ENCODE measurements at regions not wholly inside any gene's neighbourhood (a gene's known extent, or its start where the extent isn't known, plus 50 kb on each side); places are given as distances from the start of the nearest gene placed in this dataset.

- H3K9me3 ChIP-seq (ENCODE audit: control insufficient read depth in 2 of 3, insufficient read depth in 1 of 3, low read length in 3 of 3): peaks cover 0 to 3% (median 0%) of the 10 kb centered on the region in 3 donors
- H3K9ac ChIP-seq (ENCODE audit: low read length in 3 of 3): no peak overlapping the region
- FAIRE-seq: no peak
- H3K36me3 ChIP-seq (ENCODE audit: control insufficient read depth in 2 of 3, insufficient read depth in 3 of 3, low read length in 3 of 3): no peaks in the 10 kb centered on the region
- no peaks in the 10 kb centered on the region for H3K27me3 ChIP-seq (ENCODE audit: control insufficient read depth, insufficient read depth, low read length)
- no peak overlapping the region for H3K4me3 ChIP-seq (ENCODE audit: low read length in 3 of 3)
- TF ChIP-seq CTCF (IDR thresholded peaks at IDR 0.05; ENCODE audit: borderline replicate concordance, extremely low read depth, insufficient read depth): no peak
- no peak for DNase-seq
- intact Hi-C loops (cut with DNase I): no loop called here
- no peaks in the 10 kb centered on the region for H3K4me1 ChIP-seq (ENCODE audit: control insufficient read depth in 2 of 3, insufficient read depth in 2 of 3, low read depth in 1 of 3, low read length in 3 of 3)
- no peak overlapping the region for H3K27ac ChIP-seq (ENCODE audit: low read depth in 2 of 2, low read length in 2 of 2)
Observed at GRCh38 chr16:54503011-54503855, 216.6 kb upstream of the IRX3 start.

DNA sequence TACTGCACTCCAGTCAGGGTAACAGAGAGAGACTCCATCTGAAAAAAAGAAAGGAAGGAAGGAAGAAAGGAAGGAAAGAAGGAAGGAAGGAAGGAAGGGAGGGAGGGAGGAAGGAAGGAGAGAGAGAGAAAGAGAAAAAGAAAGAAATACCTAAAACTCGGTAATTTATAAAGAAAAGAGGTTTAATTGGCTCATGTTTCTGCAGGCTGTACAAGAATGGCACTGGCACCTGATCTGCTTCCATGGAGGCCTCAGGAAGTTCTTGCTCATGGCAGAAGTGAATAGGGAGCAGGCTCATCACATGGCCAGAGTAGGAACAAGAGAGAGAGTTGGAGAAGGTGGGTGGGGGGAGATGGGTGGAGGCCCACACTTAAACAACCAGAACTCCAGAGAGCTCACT lies 215.2 kb upstream of the IRX3 start:
- H3K4me3 ChIP-seq (ENCODE audit: low read length in 3 of 3): no peak overlapping the region
- peaks cover 0 to 4% (median 0%) of the 10 kb centered on the region in 3 donors for H3K9me3 ChIP-seq (ENCODE audit: control insufficient read depth in 2 of 3, insufficient read depth in 1 of 3, low read length in 3 of 3)
- H3K4me1 ChIP-seq (ENCODE audit: control insufficient read depth in 2 of 3, insufficient read depth in 2 of 3, low read depth in 1 of 3, low read length in 3 of 3): no peaks in the 10 kb centered on the region
- DNase-seq (no peak), FAIRE-seq (no peak)
- no peaks in the 10 kb centered on the region for H3K36me3 ChIP-seq (ENCODE audit: control insufficient read depth in 2 of 3, insufficient read depth in 3 of 3, low read length in 3 of 3)
- intact Hi-C loops (cut with DNase I): no loop called here
- H3K27me3 ChIP-seq (ENCODE audit: control insufficient read depth, insufficient read depth, low read length): no peaks in the 10 kb centered on the region
- no peak overlapping the region for H3K27ac ChIP-seq (ENCODE audit: low read depth in 2 of 2, low read length in 2 of 2)
- no peak for TF ChIP-seq CTCF (IDR thresholded peaks at IDR 0.05; ENCODE audit: borderline replicate concordance, extremely low read depth, insufficient read depth)
- H3K9ac ChIP-seq (ENCODE audit: low read length in 3 of 3): no peak overlapping the region

DNA sequence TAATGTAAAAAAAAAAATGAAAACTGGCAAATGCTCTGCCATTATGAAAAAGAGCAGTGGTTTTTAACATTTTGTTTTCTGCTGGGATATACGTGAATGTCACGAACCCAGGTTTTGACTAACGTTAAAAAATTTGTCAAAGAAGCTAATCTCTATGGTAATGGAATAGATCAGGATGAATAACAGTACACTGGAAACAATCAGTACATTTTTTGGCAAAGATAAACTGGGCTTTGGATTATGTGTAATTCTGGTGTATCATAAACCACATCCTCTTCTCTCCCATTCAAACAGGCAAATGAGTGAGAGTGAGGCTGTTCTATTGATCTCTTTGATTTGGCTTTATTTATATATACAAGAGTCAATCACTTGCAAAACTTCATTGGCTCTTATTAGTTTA lies 207.0 kb upstream of the IRX3 start:
- Histone ChIP-seq H3K27me3 (ENCODE audit: control insufficient read depth, insufficient read depth, low read length) (no peaks in the 10 kb centered on the region), H3K9me3 (ENCODE audit: control insufficient read depth in 2 of 3, insufficient read depth in 1 of 3, low read length in 3 of 3) (peaks cover 0 to 4% (median 0%) of the 10 kb centered on the region in 3 donors), H3K4me3 (ENCODE audit: low read length in 3 of 3) (no peak overlapping the region), H3K27ac (ENCODE audit: low read depth in 2 of 2, low read length in 2 of 2) (no peak overlapping the region), H3K4me1 (ENCODE audit: control insufficient read depth in 2 of 3, insufficient read depth in 2 of 3, low read depth in 1 of 3, low read length in 3 of 3) (no peaks in the 10 kb centered on the region), H3K36me3 (ENCODE audit: control insufficient read depth in 2 of 3, insufficient read depth in 3 of 3, low read length in 3 of 3) (no peaks in the 10 kb centered on the region), H3K9ac (ENCODE audit: low read length in 3 of 3) (no peak overlapping the region)
- no peak for TF ChIP-seq CTCF (IDR thresholded peaks at IDR 0.05; ENCODE audit: borderline replicate concordance, extremely low read depth, insufficient read depth)
- FAIRE-seq (no peak), DNase-seq (no peak)
- intact Hi-C loops (cut with DNase I): no loop called here
